Peyer's patch (tissue), 4 donors: ENCODE measurements at regions not wholly inside any gene's neighbourhood (a gene's known extent, or its start where the extent isn't known, plus 50 kb on each side); places are given as distances from the start of the nearest gene placed in this dataset.

Source experiments
- DNase-seq, 3 donors: peaks; one replicate each; pipeline ENCODE4 v3.0.0-alpha.2; 2017 to 2019
- H3K27ac ChIP-seq, 4 donors: fragments of 200-600 bp; sonication (generic); one replicate each; pipeline ENCODE4 v1.5.1; 2016 to 2019
- H3K27me3 ChIP-seq, 2 donors: fragments of 200-600 bp; sonication (generic); one replicate each; pipeline ENCODE4 v1.5.1; 2019
- H3K36me3 ChIP-seq, 3 donors: fragments of 200-600 bp; sonication (generic); one replicate each; pipeline ENCODE4 v1.5.1; 2016 to 2019
- H3K4me1 ChIP-seq, 4 donors: fragments of 200-600 bp; sonication (generic); one replicate each; pipeline ENCODE4 v1.5.1; 2016 to 2019
- H3K4me3 ChIP-seq, 4 donors: fragments of 200-600 bp; sonication (generic); 1 replicate in 3 of 4; 2 replicates in 1 of 4; pipeline ENCODE4 v1.5.1; 2016 to 2019; ENCODE audit warnings: mild to moderate bottlenecking in 1 of 4
- H3K9me3 ChIP-seq, 4 donors: fragments of 200-600 bp; sonication (generic); one replicate each; pipeline ENCODE4 v1.5.1; 2016 to 2019; ENCODE audit warnings: mild to moderate bottlenecking in 1 of 4
- POLR2A ChIP-seq, 2 donors: fragments of 450-650 bp; IDR thresholded peaks; one replicate each; pipeline ENCODE4 v1.5.1; 2017; ENCODE audit warnings: antibody characterized with exemption in 2 of 2, mild to moderate bottlenecking in 2 of 2, moderate library complexity in 2 of 2
- TF ChIP-seq, protein P1 (sequence below), 6 experiments: fragments of 450-650 bp in 4 of 6; fragments of 200-600 bp in 2 of 6; sonication (generic) in 1 of 6; IDR thresholded peaks; one replicate each; pipeline ENCODE4 v1.5.1; 2017 to 2019; ENCODE audit warnings: antibody characterized with exemption in 6 of 6, mild to moderate bottlenecking in 3 of 6, moderate library complexity in 1 of 6

DNA sequence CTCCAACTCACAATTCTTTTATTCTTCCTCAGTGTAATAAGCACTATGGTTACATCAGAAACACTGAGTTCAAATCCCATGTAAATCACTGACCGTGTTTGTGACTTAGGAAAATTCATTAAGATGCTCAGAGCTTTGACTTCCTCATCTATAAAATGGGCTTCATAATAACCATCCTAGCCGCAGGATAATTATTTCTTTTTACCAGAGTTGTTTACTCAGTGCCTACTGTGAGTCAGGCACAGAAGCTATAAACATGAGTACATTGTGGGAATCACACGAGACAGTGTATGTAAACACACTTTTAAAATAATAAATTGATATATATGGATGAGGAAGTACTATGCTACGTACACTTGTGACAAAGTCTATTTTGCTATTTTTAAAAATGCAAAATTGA lies 296.3 kb upstream of the TENM3 start:
- DNase-seq = no peak
- H3K27ac ChIP-seq = no peak overlapping the region
- no peaks in the 10 kb centered on the region for H3K27me3 ChIP-seq
- no peaks in the 10 kb centered on the region for H3K36me3 ChIP-seq
- no peak overlapping the region for H3K4me3 ChIP-seq
- no peak for TF ChIP-seq POLR2A (IDR thresholded peaks at IDR 0.05)
- TF ChIP-seq, protein P1, sequence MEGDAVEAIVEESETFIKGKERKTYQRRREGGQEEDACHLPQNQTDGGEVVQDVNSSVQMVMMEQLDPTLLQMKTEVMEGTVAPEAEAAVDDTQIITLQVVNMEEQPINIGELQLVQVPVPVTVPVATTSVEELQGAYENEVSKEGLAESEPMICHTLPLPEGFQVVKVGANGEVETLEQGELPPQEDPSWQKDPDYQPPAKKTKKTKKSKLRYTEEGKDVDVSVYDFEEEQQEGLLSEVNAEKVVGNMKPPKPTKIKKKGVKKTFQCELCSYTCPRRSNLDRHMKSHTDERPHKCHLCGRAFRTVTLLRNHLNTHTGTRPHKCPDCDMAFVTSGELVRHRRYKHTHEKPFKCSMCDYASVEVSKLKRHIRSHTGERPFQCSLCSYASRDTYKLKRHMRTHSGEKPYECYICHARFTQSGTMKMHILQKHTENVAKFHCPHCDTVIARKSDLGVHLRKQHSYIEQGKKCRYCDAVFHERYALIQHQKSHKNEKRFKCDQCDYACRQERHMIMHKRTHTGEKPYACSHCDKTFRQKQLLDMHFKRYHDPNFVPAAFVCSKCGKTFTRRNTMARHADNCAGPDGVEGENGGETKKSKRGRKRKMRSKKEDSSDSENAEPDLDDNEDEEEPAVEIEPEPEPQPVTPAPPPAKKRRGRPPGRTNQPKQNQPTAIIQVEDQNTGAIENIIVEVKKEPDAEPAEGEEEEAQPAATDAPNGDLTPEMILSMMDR (IDR thresholded peaks at IDR 0.05) = no peak
- no peaks in the 10 kb centered on the region for H3K9me3 ChIP-seq
- no peaks in the 10 kb centered on the region for H3K4me1 ChIP-seq

DNA sequence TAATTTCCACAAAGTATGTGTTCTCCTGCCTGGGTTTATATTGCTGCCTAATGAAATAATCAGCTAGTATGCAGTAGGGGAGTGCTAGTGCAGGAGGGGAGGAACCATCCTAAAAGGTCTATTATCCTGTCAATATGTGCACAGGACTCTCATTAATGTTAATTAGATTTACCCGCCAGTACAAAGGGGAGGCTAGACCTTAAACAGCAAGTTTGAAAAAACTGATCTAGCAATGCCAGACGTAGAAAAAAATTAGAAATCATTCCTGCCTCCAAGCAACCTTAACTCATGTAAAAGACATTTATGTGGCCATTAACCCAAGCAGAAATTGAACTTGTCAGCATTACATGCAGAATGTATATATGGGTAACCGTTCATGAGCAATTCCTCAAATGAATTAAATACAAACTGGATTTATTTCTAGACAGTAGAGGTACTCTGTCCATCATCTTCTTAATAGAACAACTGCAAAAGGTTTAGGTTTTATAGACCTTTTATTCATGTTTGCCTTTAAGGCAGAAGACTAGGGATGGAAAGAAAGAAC lies 294.3 kb upstream of the TENM3 start:
- no peak overlapping the region for H3K4me3 ChIP-seq
- H3K4me1 ChIP-seq = peaks cover 0 to 8% (median 0%) of the 10 kb centered on the region in 4 donors
- no peaks in the 10 kb centered on the region for H3K9me3 ChIP-seq
- H3K36me3 ChIP-seq = no peaks in the 10 kb centered on the region
- H3K27ac ChIP-seq = no peak overlapping the region
- no peaks in the 10 kb centered on the region for H3K27me3 ChIP-seq
- DNase-seq = no peak
- TF ChIP-seq, protein P1 (IDR thresholded peaks at IDR 0.05) = no peak
- TF ChIP-seq POLR2A (IDR thresholded peaks at IDR 0.05) = no peak

DNA sequence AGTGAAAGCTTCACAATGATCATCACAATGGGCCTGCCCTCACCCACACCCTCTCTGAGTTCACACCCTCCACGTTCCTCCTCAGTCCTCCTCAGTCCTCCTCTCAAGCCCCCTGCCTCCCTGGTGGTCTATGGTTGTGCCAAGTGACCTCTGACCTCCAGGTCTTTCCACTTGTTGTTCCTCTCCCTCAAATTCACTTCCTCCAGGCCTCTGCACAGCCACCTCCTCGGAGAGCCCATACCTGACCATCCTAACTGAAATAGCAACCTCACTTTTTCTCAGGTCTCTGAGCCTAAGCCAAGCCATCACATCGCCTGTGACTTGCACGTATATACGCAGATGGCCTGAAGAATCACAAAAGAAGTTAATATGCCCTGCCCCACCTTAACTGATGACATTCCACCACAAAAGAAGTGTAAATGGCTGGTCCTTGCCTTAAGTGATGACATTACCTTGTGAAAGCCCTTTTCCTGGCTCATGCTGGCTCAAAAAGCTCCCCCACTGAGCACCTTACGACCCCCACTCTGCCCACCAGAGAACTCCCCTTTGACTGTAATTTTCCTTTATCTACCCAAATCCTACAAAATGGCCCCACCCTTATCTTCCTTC lies 293.4 kb upstream of the TENM3 start:
- Histone ChIP-seq H3K36me3 (no peaks in the 10 kb centered on the region), H3K27me3 (no peaks in the 10 kb centered on the region), H3K4me1 (peaks cover 0 to 8% (median 0%) of the 10 kb centered on the region in 4 donors), H3K27ac (no peak overlapping the region), H3K4me3 (no peak overlapping the region), H3K9me3 (no peaks in the 10 kb centered on the region)
- no peak for DNase-seq
- no peak for TF ChIP-seq POLR2A (IDR thresholded peaks at IDR 0.05)
- TF ChIP-seq, protein P1 (IDR thresholded peaks at IDR 0.05) = no peak

DNA sequence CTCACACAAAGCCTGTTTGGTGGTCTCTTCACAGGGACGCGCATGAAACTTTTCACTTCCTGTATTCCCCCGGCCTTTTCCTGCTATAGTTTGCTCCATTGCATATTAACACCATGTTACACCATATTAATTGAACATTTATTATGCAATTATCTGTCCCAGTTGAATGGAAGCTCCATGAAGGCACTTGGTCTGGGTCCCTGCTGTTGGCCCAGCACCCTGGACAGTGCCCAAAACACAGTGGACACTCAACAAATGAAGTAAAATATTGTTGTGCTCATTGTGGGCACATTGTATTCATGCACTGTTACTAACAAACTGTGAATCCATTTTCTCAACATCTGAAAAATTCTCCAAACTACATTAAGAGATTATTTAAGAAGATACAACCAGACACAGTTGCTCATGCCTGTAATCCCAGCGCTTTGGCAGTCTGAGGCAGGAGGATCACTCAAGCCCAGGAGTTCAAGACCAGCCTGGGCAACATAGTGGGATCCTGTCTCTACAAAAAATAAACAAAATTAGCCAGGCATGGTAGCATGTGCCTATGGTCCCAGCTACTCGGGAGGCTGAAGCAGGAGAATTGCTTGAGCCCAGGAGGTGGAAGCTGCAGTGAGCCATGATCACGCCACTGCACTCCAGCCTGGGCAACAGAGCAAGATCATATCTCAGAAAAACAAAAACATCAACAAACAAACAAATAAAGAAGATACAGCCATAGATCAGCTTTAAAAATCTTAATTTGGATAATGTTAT lies 292.7 kb upstream of the TENM3 start:
- no peak for DNase-seq
- H3K27me3 ChIP-seq = no peaks in the 10 kb centered on the region
- no peak for TF ChIP-seq POLR2A (IDR thresholded peaks at IDR 0.05)
- TF ChIP-seq, protein P1 (IDR thresholded peaks at IDR 0.05) = no peak
- H3K36me3 ChIP-seq = no peaks in the 10 kb centered on the region
- no peak overlapping the region for H3K27ac ChIP-seq
- peaks cover 0 to 8% (median 0%) of the 10 kb centered on the region in 4 donors for H3K4me1 ChIP-seq
- no peaks in the 10 kb centered on the region for H3K9me3 ChIP-seq
- H3K4me3 ChIP-seq = no peak overlapping the region

- Histone ChIP-seq H3K36me3 (no peaks in the 10 kb centered on the region), H3K27ac (no peak overlapping the region), H3K4me3 (no peak overlapping the region), H3K9me3 (no peaks in the 10 kb centered on the region), H3K4me1 (peaks cover 0 to 8% (median 0%) of the 10 kb centered on the region in 4 donors), H3K27me3 (no peaks in the 10 kb centered on the region)
- TF ChIP-seq POLR2A (IDR thresholded peaks at IDR 0.05) = no peak
- TF ChIP-seq, protein P1 (IDR thresholded peaks at IDR 0.05) = no peak
- DNase-seq = no peak
Observed at GRCh38 chr4:181951265-181951664, 291.9 kb upstream of the TENM3 start.
